Calu3 (cell line): ENCODE measurements at regions not wholly inside any gene's neighbourhood (a gene's known extent, or its start where the extent isn't known, plus 50 kb on each side); places are given as distances from the start of the nearest gene placed in this dataset.

Experiments used
- BruUV-seq: library from RNA; stranded (reverse); fragments of 400-500 nt; replicated peaks from 2 replicates; lab custom pipeline; 2021; lab: Mats Ljungman, UMichigan
- CTCF ChIA-PET: fragments of 300-600 bp; sonication (Branson Sonifier 250); formaldehyde crosslinking; loops from one replicate; lab custom pipeline; 2022; ENCODE audit warnings: antibody characterized with exemption; lab: Charles Lee
- DNase-seq: peaks from one replicate; pipeline ENCODE4 v3.0.0; 2022
- H3K27ac Mint-ChIP-seq: one replicate; pipeline ENCODE4 v1.8.0; 2022; ENCODE audit warnings: mixed read lengths; ENCODE audit not compliant: unreplicated experiment
- H3K27me3 Mint-ChIP-seq: one replicate; pipeline ENCODE4 v1.8.0; 2022; ENCODE audit warnings: mixed read lengths; ENCODE audit not compliant: unreplicated experiment
- H3K36me3 Mint-ChIP-seq: one replicate; pipeline ENCODE4 v1.8.0; 2022; ENCODE audit warnings: mild to moderate bottlenecking, moderate library complexity, mixed read lengths; ENCODE audit not compliant: insufficient read depth, unreplicated experiment
- H3K4me1 Mint-ChIP-seq: one replicate; pipeline ENCODE4 v1.8.0; 2022; ENCODE audit warnings: mild to moderate bottlenecking, low read depth, mixed read lengths; ENCODE audit not compliant: unreplicated experiment
- H3K4me3 Mint-ChIP-seq: one replicate; pipeline ENCODE4 v1.8.0; 2022; ENCODE audit warnings: mild to moderate bottlenecking, low read depth, moderate library complexity, mixed read lengths; ENCODE audit not compliant: unreplicated experiment
- H3K9me3 Mint-ChIP-seq: one replicate; pipeline ENCODE4 v1.8.0; 2022; ENCODE audit warnings: low read depth, mixed read lengths; ENCODE audit not compliant: unreplicated experiment
- CTCF ChIP-seq: fragments of 200-600 bp; IDR thresholded peaks from one replicate; pipeline ENCODE4 v1.8.0; 2022; ENCODE audit warnings: antibody characterized with exemption; ENCODE audit not compliant: unreplicated experiment
- intact Hi-C: fragments of 100-400 bp; cut with micrococcal nuclease; formaldehyde crosslinking; loops from one replicate; pipeline ENCODE4 v1.10.0; 2022; ENCODE audit not compliant: unreplicated experiment

DNA sequence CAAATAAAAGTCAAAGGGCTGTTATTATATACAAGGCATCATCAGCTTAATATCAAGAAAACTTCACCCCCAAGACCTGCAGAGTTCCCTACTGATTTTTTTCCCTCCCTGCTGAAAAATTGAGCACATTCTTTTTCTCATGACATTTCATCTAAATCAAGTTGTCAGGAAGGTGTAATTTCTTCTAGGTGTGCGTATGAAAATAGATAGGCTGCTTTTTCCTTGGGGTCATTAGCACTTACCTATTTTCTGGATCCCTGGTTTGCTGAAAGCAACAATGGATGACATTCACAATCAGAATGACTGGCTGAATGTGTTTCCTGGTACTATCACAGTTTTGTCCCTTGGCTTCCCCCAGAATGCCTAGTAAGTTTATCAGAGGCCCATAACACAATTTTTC is 225.0 kb upstream of the KIRREL3 start:
- Mint-ChIP-seq H3K4me3 (no peak overlapping the region), H3K27ac (no peak overlapping the region), H3K9me3 (peaks cover 5% of the 10 kb centered on the region), H3K36me3 (no peaks in the 10 kb centered on the region), H3K4me1 (no peaks in the 10 kb centered on the region), H3K27me3 (no peaks in the 10 kb centered on the region)
- DNase-seq: no peak
- intact Hi-C loops: loop anchor here (10.0 kb wide), 1 partner anchor 121 kb away; no protein-coding TSS in a partner anchor
- BruUV-seq: no TSS peak
- TF ChIP-seq CTCF: no peak
- CTCF ChIA-PET: no interaction called here

DNA sequence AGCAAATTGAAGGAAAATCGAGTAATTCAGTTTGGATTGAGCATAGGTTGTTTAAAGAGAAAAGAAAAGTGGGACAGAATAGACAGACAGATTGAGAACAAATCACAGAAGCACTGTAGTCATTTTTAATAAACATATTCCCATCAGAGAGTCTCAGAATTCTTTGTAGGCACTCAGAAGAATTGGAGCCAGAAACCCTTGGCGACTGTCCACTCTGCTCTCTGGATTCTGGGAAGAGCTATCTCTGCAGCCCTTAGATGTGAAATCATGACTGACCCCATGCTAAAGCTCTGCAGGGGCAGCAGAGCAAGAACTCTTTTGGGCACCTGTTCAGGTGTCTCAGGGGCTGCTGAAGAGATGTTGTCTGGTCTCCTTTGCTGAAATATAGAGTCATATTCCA is 223.7 kb upstream of the KIRREL3 start:
- Mint-ChIP-seq H3K27me3 (no peaks in the 10 kb centered on the region), H3K9me3 (peaks cover 3% of the 10 kb centered on the region), H3K27ac (no peak overlapping the region), H3K4me3 (no peak overlapping the region), H3K4me1 (no peaks in the 10 kb centered on the region), H3K36me3 (no peaks in the 10 kb centered on the region)
- DNase-seq: no peak
- intact Hi-C loops: loop anchor here (10.0 kb wide), 1 partner anchor 119 kb away; no protein-coding TSS in a partner anchor
- TF ChIP-seq CTCF: no peak
- no TSS peak for BruUV-seq
- CTCF ChIA-PET: no interaction called here

GRCh38 chr11:127223633-127224032 is 223.1 kb upstream of the KIRREL3 start:
- Mint-ChIP-seq H3K9me3 (peaks cover 2% of the 10 kb centered on the region), H3K4me1 (no peaks in the 10 kb centered on the region), H3K27me3 (no peaks in the 10 kb centered on the region), H3K27ac (no peak overlapping the region), H3K4me3 (no peak overlapping the region), H3K36me3 (no peaks in the 10 kb centered on the region)
- DNase-seq: no peak
- no TSS peak for BruUV-seq
- TF ChIP-seq CTCF: no peak
- CTCF ChIA-PET: no interaction called here
- intact Hi-C loops: loop anchor here (10.0 kb wide), 1 partner anchor 119 kb away; no protein-coding TSS in a partner anchor

DNA sequence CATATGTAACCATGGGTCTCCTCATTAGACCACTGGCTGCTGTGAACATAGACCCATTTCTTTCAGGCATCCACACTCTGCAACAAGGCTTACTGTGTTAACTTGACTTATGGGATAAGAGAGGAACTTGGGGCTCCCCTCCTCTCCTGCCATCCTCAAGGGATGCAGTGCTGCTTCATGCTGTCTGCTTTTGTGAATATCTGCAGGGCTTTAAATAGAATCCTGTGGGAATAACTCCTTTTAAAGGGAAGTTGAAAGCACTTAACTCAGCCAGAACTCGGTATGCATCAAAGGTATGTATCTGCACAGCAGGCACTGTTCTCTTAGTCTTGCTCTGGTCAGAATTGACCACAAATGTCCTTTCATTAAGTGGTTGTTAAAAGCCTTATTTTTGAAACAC is 222.5 kb upstream of the KIRREL3 start:
- Mint-ChIP-seq H3K4me1 (no peaks in the 10 kb centered on the region), H3K9me3 (peaks cover 2% of the 10 kb centered on the region), H3K4me3 (no peak overlapping the region), H3K27ac (no peak overlapping the region), H3K27me3 (no peaks in the 10 kb centered on the region), H3K36me3 (no peaks in the 10 kb centered on the region)
- intact Hi-C loops: loop anchor here (10.0 kb wide), 1 partner anchor 118 kb away; no protein-coding TSS in a partner anchor
- no TSS peak for BruUV-seq
- CTCF ChIA-PET: no interaction called here
- TF ChIP-seq CTCF: no peak
- DNase-seq: no peak
